GM18868 (cell line): ENCODE measurements at regions not wholly inside any gene's neighbourhood (a gene's known extent, or its start where the extent isn't known, plus 50 kb on each side); places are given as distances from the start of the nearest gene placed in this dataset.

Experiments
- ATAC-seq: cut with Tn5 transposase; IDR thresholded peaks from one replicate; pipeline ENCODE4 v1.9.1; 2021; ENCODE audit warnings: mild to moderate bottlenecking, moderate library complexity; ENCODE audit not compliant: unreplicated experiment

DNA sequence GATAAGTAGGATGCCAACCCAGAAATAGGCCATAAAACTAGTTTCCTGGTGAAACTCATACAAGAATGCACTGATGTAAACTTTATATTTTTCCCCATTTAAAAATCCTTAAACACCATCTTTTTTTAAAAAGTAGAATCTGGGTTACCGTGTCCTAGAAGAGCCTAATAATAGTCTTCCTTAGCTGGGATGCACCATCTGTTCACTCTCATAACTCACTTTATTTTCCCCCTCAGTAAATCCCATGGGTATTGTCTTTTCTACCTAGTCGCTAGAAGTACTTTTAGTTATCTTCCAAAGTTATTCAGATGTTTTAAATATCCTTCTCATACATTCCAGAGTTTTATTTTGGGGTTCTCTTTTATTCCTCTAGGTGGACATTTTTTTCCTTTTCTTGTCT, 250.2 kb downstream of the PLA2G4A start:
- no peak for ATAC-seq

DNA sequence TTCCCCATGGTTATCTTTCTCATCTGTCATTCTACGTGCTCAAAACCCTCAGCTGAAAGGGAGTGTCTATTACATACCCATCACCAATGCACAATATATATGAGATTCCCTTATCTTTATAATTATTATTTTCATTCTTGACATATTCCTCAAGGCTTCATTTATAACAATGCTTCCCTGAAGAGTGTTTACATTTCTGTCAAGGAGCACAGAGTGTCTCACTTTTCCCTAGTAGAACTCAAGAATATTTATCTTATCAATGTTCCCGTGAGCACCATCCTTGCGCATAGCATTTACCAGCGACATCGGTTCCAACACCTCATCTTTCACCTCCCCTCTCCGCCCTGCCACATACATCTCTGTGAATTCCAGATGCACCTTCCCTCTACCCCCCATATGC, 250.6 kb downstream of the PLA2G4A start:
- ATAC-seq: no peak

DNA sequence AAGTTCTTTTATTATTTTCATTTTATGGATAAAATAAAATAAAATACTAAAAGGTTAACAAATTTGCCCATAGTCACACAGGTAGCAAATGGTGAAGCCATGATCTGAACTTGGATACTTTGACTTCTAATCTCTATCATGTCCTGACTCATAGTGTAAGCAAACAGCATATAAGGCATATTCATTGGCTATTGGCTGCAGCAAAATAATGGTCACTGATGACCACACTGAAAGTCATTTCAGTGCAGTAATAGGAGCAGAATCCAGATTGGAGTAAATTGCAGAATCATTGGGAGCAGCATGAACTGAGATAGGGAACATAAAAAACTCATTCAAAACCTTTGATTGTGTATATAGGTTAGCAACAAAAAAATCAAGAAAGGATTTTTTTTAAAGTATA, 262.9 kb downstream of the PLA2G4A start:
- no peak for ATAC-seq

DNA sequence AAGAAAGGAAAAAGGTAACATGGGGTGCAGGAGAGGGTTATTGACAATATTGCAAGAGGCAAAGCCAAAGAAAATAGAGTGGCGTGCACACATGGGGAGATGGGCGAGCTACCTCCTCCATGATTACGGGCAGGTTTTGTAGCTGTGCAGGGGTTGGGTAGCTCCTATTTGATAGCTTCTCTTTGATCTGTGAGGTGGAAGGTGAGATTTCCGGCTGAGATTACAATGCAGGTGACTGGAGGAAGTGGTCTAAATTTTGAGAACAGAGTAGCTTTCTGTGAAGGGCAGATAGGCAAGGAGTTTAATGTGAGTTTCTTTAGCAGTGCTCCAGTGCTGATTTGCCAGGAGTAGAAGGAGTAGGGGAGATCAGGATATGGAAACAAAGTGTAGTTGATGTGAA, 263.4 kb downstream of the PLA2G4A start:
- no peak for ATAC-seq

DNA sequence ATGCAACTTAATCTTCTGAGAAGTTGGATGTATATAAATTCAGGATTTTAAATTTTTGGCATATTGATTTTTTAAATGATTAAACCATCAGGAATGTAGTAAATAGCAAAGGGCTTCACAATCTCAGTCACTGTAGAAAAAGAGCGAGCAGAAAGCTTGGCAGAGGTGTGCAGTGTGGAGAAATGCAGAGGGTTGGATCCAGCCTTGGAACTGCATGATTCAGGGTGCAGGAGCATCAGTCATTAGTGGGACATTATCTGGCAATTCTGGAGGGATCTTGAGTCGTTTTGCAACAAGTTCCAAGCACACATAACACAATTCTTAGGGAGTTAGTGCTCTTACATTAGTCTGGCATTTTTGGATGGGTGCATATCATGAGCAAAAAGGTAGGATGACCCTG, 267.9 kb downstream of the PLA2G4A start:
- ATAC-seq: no peak

DNA sequence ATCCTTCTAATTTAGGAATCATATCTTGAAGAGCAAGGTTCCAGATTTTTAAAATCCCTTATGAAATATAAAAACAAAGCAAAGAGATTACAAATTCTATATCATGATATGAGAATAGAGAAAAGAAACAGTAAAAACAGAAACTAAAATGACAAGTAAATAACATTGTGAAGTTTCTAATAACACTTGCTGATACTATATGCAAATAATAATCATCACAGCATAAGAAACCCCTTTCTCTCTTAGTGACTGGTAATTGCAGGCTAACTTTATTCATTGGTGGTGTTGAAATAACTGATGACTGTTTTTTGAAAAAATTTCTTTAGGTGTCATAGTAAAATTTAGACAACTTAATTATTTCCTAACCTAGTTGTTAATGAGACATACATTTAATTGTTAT, 281.6 kb downstream of the PLA2G4A start:
- ATAC-seq: no peak

DNA sequence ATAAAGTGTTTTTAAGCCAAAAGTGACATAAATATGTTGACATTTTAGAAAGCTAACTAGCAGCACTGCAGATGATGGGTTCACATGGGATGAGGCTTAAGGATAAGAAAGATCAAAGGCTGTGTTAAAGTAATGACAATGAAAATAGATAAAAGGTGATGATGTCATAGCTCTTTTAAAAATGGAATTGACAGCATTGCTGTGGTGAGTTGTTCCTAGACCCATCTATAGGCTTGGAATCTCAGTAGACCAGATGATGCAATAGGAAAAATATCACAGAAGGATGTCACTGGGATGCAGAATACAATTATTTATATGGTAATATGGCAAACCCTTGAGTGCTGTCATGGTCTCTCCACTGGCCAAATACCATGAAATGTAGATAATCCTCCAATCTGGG, 286.0 kb downstream of the PLA2G4A start:
- ATAC-seq: no peak

DNA sequence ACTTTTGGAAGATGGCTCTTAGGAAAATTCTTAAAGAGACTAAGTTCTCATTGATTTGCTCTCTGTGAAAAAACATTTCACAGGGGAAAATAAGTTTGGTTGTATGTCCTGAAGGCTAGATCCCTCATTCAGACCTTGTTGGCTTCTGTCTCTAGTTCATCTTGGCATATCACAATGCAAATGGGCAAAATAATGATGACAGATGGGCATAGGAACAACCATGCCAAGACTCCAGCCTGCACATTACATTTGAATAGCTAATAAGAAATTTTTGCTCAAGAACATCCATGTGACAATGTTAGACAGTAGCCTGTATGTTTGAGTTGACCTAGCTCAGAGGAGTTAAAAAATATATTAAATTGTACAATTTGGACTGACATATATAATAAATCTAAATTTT, 292.9 kb downstream of the PLA2G4A start:
- no peak for ATAC-seq

DNA sequence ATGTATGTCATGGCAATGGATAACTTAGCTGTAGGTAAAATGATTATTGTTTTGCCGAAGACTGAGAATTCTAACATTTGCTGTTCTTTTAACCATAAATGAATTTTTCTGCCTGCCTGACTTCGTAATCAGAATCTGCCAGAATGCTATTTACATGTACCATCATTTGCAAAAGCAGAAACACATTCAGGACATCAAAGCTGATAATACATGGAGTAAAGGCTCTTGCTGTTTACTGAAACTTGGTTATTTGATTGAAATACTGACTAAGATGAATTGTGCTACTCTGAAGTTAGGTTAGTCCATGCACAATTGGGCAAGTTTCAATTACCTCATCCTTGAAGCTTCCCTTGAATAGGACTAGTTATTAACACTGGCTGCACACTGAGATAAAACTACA, 293.8 kb downstream of the PLA2G4A start:
- ATAC-seq: no peak

DNA sequence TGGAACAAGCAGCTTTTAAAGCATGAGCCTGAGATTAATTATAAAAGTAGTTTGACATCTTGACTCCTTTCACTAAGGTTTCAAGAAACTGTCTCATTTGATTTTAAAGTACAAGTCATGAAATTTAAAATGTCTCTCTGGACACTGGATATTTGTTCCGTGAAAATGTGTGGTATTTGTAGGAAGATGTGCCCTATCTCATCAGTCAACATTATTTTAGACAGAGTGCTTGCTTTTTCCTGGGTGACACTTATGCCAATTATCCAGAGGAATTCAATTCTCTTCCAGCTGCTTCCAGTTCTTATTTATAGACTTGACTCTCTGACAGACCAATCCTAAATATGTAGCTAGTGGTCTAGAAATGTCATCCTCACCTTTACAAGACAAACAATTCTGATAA, 300.4 kb downstream of the PLA2G4A start:
- ATAC-seq: no peak

DNA sequence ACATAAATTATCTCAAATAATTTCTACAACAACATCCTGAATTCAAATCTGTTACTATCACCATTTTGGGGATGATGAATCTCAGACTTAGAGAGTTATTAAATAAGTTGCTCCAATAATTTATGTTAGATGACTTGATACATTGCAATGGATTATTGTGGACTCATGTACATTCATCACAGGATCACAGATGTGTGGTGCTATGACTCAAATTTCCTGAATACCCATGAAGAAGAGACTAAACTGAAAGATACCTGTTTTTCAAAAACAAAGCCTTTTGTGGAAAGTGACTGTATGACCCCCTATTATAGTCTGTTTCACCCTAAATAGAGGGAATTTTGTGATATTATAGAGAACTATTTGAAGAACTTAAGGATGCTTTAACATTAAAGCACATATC, 315.0 kb downstream of the PLA2G4A start:
- no peak for ATAC-seq

DNA sequence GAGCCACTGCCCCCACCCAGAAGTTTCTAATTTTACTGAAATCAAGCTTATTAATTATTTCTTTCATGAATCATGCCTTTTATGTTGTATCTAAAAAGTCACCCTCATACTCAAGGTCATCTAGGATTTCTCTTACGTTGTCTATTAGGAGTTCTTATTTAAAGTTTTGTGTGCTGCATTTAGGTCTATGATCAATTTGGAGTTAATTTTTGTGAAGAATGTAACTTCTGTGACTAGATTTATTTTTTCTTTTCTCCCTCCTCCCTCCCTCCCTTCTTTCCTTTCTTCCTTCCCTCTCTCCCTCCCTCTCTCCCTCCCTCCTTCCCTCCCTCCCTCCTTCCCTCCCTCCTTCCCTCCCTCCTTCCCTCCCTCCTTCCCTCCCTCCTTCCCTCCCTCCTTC, 317.6 kb downstream of the PLA2G4A start:
- ATAC-seq: no peak

DNA sequence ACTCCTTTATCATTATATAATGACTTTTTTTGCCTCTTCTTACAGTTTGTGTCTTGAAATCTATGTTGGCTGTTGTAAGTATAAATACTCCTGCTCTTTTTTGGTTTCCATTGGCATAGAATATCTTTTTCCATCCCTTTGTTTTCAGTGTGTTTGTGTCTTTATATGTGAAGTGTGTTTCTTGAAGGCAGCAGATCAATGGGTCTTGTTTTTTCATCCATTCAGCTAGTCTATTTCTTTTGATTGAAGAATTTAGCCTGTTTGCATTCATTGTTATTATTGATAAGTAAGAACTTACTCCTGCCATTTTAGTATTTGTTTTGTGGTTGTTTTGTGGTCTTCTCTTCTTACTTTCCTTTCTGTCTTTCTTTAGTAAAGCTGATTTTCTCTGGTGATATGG, 322.8 kb downstream of the PLA2G4A start:
- no peak for ATAC-seq

DNA sequence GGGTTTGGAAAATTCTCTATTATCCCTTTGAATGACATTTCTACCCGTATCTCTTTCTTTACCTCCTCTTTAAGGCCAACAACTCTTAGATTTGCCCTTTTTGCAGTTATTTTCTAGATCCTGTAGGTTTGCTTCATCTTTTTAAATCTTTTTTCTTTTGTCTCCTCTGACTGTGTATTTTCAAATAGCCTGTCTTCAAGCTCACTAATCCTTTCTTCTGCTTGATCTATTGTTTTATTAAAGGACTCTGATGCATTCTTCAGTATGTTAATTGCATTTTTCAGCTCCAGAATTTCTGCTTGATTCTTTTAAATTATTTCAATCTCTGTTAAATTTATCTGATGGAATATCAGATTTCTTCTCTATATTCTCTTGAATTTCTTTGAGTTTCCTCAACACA, 324.3 kb downstream of the PLA2G4A start:
- ATAC-seq: no peak

DNA sequence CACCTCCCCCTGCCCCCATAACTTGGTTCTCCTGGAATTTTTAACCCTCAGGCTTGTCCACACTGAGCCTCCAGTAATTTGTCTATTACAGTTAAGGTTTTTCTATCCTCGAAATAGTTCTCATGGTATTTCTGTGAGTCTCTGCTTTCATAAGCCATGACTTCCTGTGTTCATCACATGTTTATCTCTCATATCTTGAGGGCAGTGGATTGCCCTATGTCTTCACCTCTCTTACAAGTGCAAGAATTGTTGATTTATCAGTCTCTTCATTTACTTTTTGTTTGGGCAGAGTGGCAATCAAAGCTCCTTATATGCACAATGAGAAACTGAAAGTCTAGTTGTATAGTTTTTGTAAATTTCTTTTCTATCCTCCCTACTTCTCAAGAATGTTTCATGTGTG, 328.4 kb downstream of the PLA2G4A start:
- no peak for ATAC-seq

DNA sequence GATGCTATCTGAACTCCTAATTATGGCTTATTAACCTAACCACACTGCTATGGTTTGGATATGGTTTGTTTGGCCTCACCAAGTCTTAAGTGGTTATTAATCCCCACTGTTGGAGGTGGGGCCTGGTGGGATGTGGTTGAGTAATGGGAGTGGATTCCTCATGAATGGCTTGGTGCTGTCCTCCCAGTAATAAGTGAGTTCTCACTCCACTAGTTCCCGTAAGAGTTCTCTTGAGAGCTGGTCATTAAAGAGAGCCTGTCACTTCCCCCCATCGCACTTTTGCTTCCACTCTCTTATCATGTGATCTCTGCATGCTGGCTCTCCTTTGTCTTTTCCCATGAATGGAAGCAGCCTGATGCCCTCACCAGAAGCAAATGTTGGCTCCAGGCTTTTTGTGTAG, 328.8 kb downstream of the PLA2G4A start:
- ATAC-seq: no peak

DNA sequence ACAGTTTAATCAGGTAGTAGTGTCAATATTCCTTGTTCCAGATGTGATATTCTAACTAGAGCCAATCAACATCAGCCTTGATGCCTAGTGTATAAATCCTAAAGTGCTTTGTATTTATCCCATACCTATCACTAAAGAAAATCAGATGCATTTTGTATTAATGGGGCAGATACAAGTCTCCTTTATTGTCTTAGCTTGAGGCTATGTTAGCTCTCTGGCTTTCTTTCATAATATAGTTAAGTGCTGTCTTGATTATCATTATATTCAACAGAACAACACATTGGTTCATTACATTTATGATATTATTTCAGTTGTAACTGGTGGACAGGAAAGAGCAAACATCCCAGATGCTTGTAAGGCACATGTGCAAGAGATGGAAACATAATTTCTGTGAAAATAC, 338.8 kb downstream of the PLA2G4A start:
- ATAC-seq: no peak

DNA sequence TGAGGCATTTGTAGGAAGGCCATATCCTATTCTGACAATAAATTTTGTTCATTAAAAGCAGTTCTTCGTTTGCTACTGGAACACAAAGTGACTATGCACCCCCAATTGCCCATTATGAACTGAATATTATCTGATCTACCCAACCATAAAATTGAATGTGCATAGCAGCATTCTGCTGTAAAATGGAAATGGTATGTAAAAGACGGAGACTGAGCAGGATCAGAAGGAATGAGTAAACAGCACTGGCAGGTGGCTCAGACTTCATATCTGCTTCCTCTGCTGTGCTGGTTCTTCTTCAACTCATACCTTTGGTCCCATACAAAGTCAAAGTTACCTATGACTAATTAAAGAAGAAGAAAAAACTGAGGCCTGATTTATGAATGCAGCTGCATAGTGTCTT, 339.5 kb downstream of the PLA2G4A start:
- ATAC-seq: no peak

DNA sequence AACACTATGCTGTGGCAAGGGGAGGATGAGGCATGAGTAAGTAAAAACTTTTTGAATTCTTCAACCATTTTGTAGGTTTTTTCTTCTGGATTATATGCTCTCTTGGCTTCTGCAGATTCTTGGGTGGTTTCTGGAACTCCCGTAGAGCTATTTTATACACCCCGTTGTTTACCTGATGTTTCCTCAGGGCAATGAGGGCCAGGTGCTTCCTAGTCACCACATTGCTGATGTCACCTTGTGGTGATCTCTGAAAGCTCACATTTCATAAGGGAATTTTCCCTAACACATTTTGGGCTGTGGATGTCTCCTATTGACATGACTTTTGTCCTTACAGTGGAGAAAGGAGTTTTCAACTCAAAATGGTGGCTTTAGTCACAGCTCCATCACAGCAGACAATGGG, 356.6 kb downstream of the PLA2G4A start:
- peak; percentile 77 for ATAC-seq

DNA sequence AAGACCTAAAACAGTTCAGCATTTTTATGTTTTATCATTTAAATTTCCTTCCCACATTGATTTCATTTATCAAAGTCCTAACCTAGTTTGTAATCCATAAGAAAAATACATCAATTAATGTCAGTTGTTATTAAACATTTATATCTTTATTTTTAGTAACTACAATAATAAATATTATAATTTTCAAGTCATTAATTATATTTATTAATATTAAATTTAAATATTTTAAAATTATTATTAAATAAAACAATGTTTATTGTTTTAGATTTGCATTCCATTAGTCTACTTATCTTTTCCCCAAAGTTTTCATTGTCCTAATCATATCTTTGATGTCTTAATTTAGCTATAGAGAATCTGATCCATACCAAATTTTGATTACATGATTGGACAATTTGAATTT, 368.9 kb downstream of the PLA2G4A start:
- no peak for ATAC-seq

DNA sequence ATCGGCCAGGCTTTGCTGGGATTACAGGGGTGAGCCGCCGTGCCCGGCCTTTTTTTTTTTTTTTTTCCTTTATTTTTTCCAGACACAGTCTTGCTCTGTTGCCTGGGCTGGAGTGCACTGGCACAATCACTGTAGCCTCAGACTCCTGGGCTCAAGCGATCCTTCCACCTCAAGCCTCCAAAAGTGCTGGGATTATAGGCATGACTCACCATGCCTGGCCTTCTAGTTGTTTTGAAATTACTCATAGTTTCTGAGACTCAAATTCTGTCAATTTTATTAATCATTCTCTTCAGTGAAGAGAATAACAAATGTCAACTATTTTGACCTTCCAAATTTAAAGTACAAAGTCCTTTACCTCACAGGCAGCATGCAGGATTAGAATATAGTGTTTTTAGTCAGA, 374.5 kb downstream of the PLA2G4A start:
- no peak for ATAC-seq

DNA sequence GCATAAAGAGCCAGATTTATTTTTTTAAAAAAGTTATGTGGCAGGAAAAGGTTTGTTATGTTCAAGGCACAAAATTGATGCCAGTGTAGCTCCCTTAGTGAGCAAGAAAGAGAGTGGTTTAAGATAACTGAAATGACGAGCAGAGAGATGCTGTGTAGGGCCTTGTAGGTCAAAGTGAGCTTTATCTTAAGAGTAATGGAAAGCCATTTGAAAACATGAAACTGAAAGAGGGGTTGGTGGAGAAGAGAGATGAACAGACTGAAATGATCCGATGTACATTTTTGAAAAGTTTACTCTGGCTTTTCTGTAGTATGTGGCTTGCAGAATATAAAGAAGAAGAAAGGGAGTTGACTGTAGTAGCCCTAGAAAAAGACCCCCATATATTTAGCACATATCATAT, 383.6 kb downstream of the PLA2G4A start:
- ATAC-seq: no peak

DNA sequence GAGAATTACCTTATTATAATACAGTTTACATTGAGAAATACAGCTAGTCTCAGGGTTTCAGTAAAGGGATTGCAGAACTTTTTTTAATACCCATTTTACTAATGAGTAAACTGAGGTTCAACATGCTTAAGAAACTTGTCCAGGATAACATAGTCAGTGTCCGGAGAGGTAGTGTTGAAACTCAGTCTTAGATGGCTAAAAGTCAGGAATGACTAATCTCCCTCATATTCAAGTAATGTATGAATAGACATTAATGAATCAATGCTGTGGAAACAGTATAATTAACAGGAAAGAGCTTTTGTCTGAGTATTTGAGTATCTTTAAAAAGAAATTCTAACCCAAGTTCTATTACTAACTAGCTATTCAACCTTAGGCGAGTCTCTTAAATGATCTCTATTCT, 397.6 kb downstream of the PLA2G4A start:
- ATAC-seq: no peak

DNA sequence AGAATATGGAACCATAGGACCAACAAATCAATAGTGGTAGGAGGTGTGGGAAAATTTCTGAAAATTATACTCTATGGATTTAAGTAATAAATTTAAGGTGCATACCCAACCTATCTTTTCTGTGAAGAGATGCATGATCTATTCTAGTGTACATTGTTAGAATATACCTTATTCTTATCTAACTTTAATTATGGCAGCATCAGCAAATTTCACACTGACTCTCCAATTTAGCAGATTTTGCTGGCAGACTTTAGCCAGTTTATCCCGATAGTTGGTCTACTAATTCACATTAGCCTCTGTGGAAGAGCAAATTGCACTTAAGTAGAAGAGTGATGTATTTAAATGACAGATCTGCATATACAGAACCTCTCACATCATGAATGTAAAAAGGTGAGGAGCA, 400.0 kb downstream of the PLA2G4A start:
- ATAC-seq: no peak
